ELF-1 (cell line): ENCODE measurements at regions not wholly inside any gene's neighbourhood (a gene's known extent, or its start where the extent isn't known, plus 50 kb on each side); places are given as distances from the start of the nearest gene placed in this dataset.
"Not testable (repeated sequence)": the region's sequence is repeated elsewhere in the genome, so short reads cannot be mapped to it uniquely, and the experiment has no call there.

Experiments used
- DNase-seq: peaks from one replicate; pipeline ENCODE4 v3.0.0-alpha.2; 2016; ENCODE audit warnings: low read depth, low spot score

GRCh38 chr21:33993286-33994231, 78.0 kb upstream of the ATP5PO start:
- no peak for DNase-seq

GRCh38 chr21:33992412-33992811, 76.8 kb upstream of the ATP5PO start:
- DNase-seq: not testable (repeated sequence)

- no peak for DNase-seq
Observed at GRCh38 chr21:33991133-33991532, 75.5 kb upstream of the ATP5PO start.

- DNase-seq: no peak
Observed at GRCh38 chr21:33989440-33989839, 73.8 kb upstream of the ATP5PO start.

- no peak for DNase-seq
Observed at GRCh38 chr21:33988237-33989017, 72.8 kb upstream of the ATP5PO start.

- no peak for DNase-seq
Observed at GRCh38 chr21:33987461-33987860, 71.9 kb upstream of the ATP5PO start.

GRCh38 chr21:33985117-33986050, 69.8 kb upstream of the ATP5PO start:
- DNase-seq: no peak

- no peak for DNase-seq
Observed at GRCh38 chr21:33984021-33984481, 68.4 kb upstream of the ATP5PO start.

GRCh38 chr21:33981391-33982101, 65.9 kb upstream of the ATP5PO start:
- no peak for DNase-seq

- peak; percentile 21 for DNase-seq
Observed at GRCh38 chr21:33980276-33980916, 64.8 kb upstream of the ATP5PO start.

- DNase-seq: no peak
Observed at GRCh38 chr21:33978585-33978984, 63.0 kb upstream of the ATP5PO start.

- no peak for DNase-seq
Observed at GRCh38 chr21:33977721-33978369, 62.2 kb upstream of the ATP5PO start.

GRCh38 chr21:33977017-33977720, 61.6 kb upstream of the ATP5PO start:
- no peak for DNase-seq

GRCh38 chr21:33976082-33977016, 60.7 kb upstream of the ATP5PO start:
- DNase-seq: peak; percentile 14

- no peak for DNase-seq
Observed at GRCh38 chr21:33975548-33976081, 60.0 kb upstream of the ATP5PO start.

GRCh38 chr21:33974513-33975468, 59.2 kb upstream of the ATP5PO start:
- no peak for DNase-seq

- no peak for DNase-seq
Observed at GRCh38 chr21:33973268-33973667, 57.7 kb upstream of the ATP5PO start.
